Type B pancreatic cell (in vitro differentiated cells): ENCODE measurements at regions not wholly inside any gene's neighbourhood (a gene's known extent, or its start where the extent isn't known, plus 50 kb on each side); places are given as distances from the start of the nearest gene placed in this dataset.

Experiments used
- DNase-seq: peaks from one replicate; pipeline ENCODE4 v3.0.0; 2021; ENCODE audit warnings: mixed read lengths; ENCODE audit not compliant: unreplicated experiment; ENCODE audit errors: extremely low spot score
- H3K27ac Mint-ChIP-seq: 2 replicates; pipeline ENCODE4 v1.8.0; 2021; ENCODE audit warnings: mild to moderate bottlenecking, mixed read lengths
- H3K27me3 Mint-ChIP-seq: 2 replicates; pipeline ENCODE4 v1.8.0; 2021; ENCODE audit warnings: mixed read lengths
- H3K36me3 Mint-ChIP-seq: 2 replicates; pipeline ENCODE4 v1.8.0; 2021; ENCODE audit warnings: mixed read lengths
- H3K4me1 Mint-ChIP-seq: one replicate; pipeline ENCODE4 v1.8.0; 2021; ENCODE audit warnings: mixed read lengths; ENCODE audit not compliant: unreplicated experiment
- H3K4me3 Mint-ChIP-seq: 2 replicates; pipeline ENCODE4 v1.8.0; 2021; ENCODE audit warnings: mild to moderate bottlenecking, mixed read lengths
- H3K9me3 Mint-ChIP-seq: 2 replicates; pipeline ENCODE4 v1.8.0; 2021; ENCODE audit warnings: mixed read lengths
- CTCF ChIP-seq: fragments of 200-600 bp; sonication (generic); conservative IDR thresholded peaks from 2 replicates; pipeline ENCODE4 v1.5.0; 2021; ENCODE audit warnings: antibody characterized with exemption, mild to moderate bottlenecking

- no peak for DNase-seq
- Mint-ChIP-seq H3K27ac (no peak overlapping the region), H3K27me3 (no peaks in the 10 kb centered on the region), H3K4me3 (no peak overlapping the region), H3K36me3 (no peaks in the 10 kb centered on the region), H3K4me1 (no peaks in the 10 kb centered on the region), H3K9me3 (no peaks in the 10 kb centered on the region)
- no peak for TF ChIP-seq CTCF
Measured at GRCh38 chr13:57837801-57838200, 206.3 kb downstream of the PCDH17 start.

GRCh38 chr13:57843521-57843920 is 212.0 kb downstream of the PCDH17 start:
- TF ChIP-seq CTCF = no peak
- Mint-ChIP-seq H3K9me3 (peaks cover 11% of the 10 kb centered on the region), H3K27me3 (no peaks in the 10 kb centered on the region), H3K4me3 (no peak overlapping the region), H3K4me1 (no peaks in the 10 kb centered on the region), H3K27ac (no peak overlapping the region), H3K36me3 (peaks cover 5% of the 10 kb centered on the region)
- no peak for DNase-seq

GRCh38 chr13:57846600-57847173 is 215.1 kb downstream of the PCDH17 start:
- H3K36me3 Mint-ChIP-seq = peaks cover 5% of the 10 kb centered on the region
- H3K27me3 Mint-ChIP-seq = no peaks in the 10 kb centered on the region
- no peak for TF ChIP-seq CTCF

GRCh38 chr13:57857945-57858344 is 226.4 kb downstream of the PCDH17 start:
- Mint-ChIP-seq H3K36me3 (no peaks in the 10 kb centered on the region), H3K9me3 (no peaks in the 10 kb centered on the region), H3K27me3 (no peaks in the 10 kb centered on the region), H3K27ac (no peak overlapping the region), H3K4me3 (no peak overlapping the region), H3K4me1 (no peaks in the 10 kb centered on the region)
- no peak for TF ChIP-seq CTCF
- no peak for DNase-seq

More at GRCh38 chr13:57846600-57847173, 215.1 kb downstream of the PCDH17 start:
- no peak overlapping the region for H3K27ac Mint-ChIP-seq
- no peak overlapping the region for H3K4me3 Mint-ChIP-seq
- peaks cover 11% of the 10 kb centered on the region for H3K9me3 Mint-ChIP-seq
- no peaks in the 10 kb centered on the region for H3K4me1 Mint-ChIP-seq
- no peak for DNase-seq

GRCh38 chr13:57858376-57858775 is 226.8 kb downstream of the PCDH17 start:
- no peaks in the 10 kb centered on the region for H3K36me3 Mint-ChIP-seq
- H3K4me1 Mint-ChIP-seq = no peaks in the 10 kb centered on the region
- H3K4me3 Mint-ChIP-seq = no peak overlapping the region
- no peaks in the 10 kb centered on the region for H3K27me3 Mint-ChIP-seq
- H3K27ac Mint-ChIP-seq = no peak overlapping the region
- no peak for TF ChIP-seq CTCF
- DNase-seq = no peak
- H3K9me3 Mint-ChIP-seq = no peaks in the 10 kb centered on the region

- no peak for DNase-seq
- H3K4me3 Mint-ChIP-seq = no peak overlapping the region
- TF ChIP-seq CTCF = no peak
- H3K27ac Mint-ChIP-seq = no peak overlapping the region
- H3K9me3 Mint-ChIP-seq = peaks cover 9% of the 10 kb centered on the region
- no peaks in the 10 kb centered on the region for H3K36me3 Mint-ChIP-seq
- H3K27me3 Mint-ChIP-seq = no peaks in the 10 kb centered on the region
- H3K4me1 Mint-ChIP-seq = no peaks in the 10 kb centered on the region
Measured at GRCh38 chr13:57862879-57863278, 231.3 kb downstream of the PCDH17 start.
